ENCODE measurements at regions not wholly inside any gene's neighbourhood (a gene's known extent, or its start where the extent isn't known, plus 50 kb on each side); places are given as distances from the start of the nearest gene placed in this dataset.

GRCh38 chr13:22194106-22194805, 523.4 kb downstream of the FGF9 start (continued):
- TF ChIP-seq SP2 (IDR thresholded peaks at IDR 0.05; ENCODE audit: low read length) = no peak
- TF ChIP-seq RXRA (IDR thresholded peaks at IDR 0.05; ENCODE audit: insufficient read depth, low read depth, low read length) = no peak
- TF ChIP-seq ASH2L (IDR thresholded peaks at IDR 0.05; ENCODE audit: low read length) = no peak
- TF ChIP-seq CBX5 (IDR thresholded peaks at IDR 0.05; ENCODE audit: low read depth, low read length) = no peak
- TF ChIP-seq RFX5 (IDR thresholded peaks at IDR 0.05; ENCODE audit: borderline replicate concordance, low read depth, low read length) = no peak
- TF ChIP-seq EZH2 (IDR thresholded peaks at IDR 0.05; ENCODE audit: low read depth, low read length, severe bottlenecking) = no peak
